OCI-LY3 (cell line): ENCODE measurements at regions not wholly inside any gene's neighbourhood (a gene's known extent, or its start where the extent isn't known, plus 50 kb on each side); places are given as distances from the start of the nearest gene placed in this dataset.

Source experiments
- EZH2phosphoT487 ChIP-seq: fragments of 200-600 bp; shearing (Covaris generic); IDR thresholded peaks from 2 replicates; pipeline ENCODE4 v1.6.1; 2018; ENCODE audit warnings: antibody characterized with exemption, mixed run types, low read depth
- TF ChIP-seq, protein P1 (sequence below): fragments of 200-600, 300-600 bp; sonication (generic); IDR thresholded peaks from 2 replicates; pipeline ENCODE4 v1.5.1; 2014; ENCODE audit warnings: antibody characterized with exemption, low read length, low read depth

GRCh38 chr4:153850533-153851280 is 61.8 kb upstream of the SFRP2 start:
- TF ChIP-seq, protein P1, sequence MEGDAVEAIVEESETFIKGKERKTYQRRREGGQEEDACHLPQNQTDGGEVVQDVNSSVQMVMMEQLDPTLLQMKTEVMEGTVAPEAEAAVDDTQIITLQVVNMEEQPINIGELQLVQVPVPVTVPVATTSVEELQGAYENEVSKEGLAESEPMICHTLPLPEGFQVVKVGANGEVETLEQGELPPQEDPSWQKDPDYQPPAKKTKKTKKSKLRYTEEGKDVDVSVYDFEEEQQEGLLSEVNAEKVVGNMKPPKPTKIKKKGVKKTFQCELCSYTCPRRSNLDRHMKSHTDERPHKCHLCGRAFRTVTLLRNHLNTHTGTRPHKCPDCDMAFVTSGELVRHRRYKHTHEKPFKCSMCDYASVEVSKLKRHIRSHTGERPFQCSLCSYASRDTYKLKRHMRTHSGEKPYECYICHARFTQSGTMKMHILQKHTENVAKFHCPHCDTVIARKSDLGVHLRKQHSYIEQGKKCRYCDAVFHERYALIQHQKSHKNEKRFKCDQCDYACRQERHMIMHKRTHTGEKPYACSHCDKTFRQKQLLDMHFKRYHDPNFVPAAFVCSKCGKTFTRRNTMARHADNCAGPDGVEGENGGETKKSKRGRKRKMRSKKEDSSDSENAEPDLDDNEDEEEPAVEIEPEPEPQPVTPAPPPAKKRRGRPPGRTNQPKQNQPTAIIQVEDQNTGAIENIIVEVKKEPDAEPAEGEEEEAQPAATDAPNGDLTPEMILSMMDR, result no peak
- no peak for TF ChIP-seq EZH2phosphoT487
